Muscle of arm (tissue), 1 donor: ENCODE measurements at regions not wholly inside any gene's neighbourhood (a gene's known extent, or its start where the extent isn't known, plus 50 kb on each side); places are given as distances from the start of the nearest gene placed in this dataset.
A peak's percentile ranks its signal among the peaks of the same experiment; 100 is the strongest.
"Not testable (repeated sequence)": the region's sequence is repeated elsewhere in the genome, so short reads cannot be mapped to it uniquely, and the experiment has no call there.

Source experiments
- DNase-seq: peaks from one replicate; pipeline ENCODE4 v3.0.0-alpha.2; 2013

- no peak for DNase-seq
Measured at GRCh38 chr7:69377191-69377590, 221.1 kb upstream of the AUTS2 start.

- DNase-seq, result no peak
Measured at GRCh38 chr7:69388452-69389137, 209.7 kb upstream of the AUTS2 start.

GRCh38 chr7:69389216-69389615, 209.1 kb upstream of the AUTS2 start:
- no peak for DNase-seq

GRCh38 chr7:69393912-69394311, 204.4 kb upstream of the AUTS2 start:
- not testable (repeated sequence) for DNase-seq

- DNase-seq, result peak; percentile 60
Measured at GRCh38 chr7:69395061-69395714, 203.1 kb upstream of the AUTS2 start.

- DNase-seq, result no peak
Measured at GRCh38 chr7:69398986-69399385, 199.3 kb upstream of the AUTS2 start.

GRCh38 chr7:69399401-69399800, 198.9 kb upstream of the AUTS2 start:
- DNase-seq, result no peak

GRCh38 chr7:69402696-69403095, 195.6 kb upstream of the AUTS2 start:
- DNase-seq, result no peak

GRCh38 chr7:69403169-69403568, 195.1 kb upstream of the AUTS2 start:
- no peak for DNase-seq

- DNase-seq, result no peak
Measured at GRCh38 chr7:69411018-69411417, 187.3 kb upstream of the AUTS2 start.

GRCh38 chr7:69411466-69411865, 186.8 kb upstream of the AUTS2 start:
- DNase-seq, result no peak

GRCh38 chr7:69412331-69413146, 185.7 kb upstream of the AUTS2 start:
- no peak for DNase-seq

GRCh38 chr7:69414555-69414954, 183.7 kb upstream of the AUTS2 start:
- DNase-seq, result no peak

GRCh38 chr7:69418869-69419670, 179.2 kb upstream of the AUTS2 start:
- DNase-seq, result no peak

- DNase-seq, result no peak
Measured at GRCh38 chr7:69419934-69420333, 178.3 kb upstream of the AUTS2 start.

- peak; percentile 78 for DNase-seq
Measured at GRCh38 chr7:69422574-69422985, 175.7 kb upstream of the AUTS2 start.

GRCh38 chr7:69426705-69427104, 171.6 kb upstream of the AUTS2 start:
- no peak for DNase-seq

GRCh38 chr7:69428089-69428488, 170.2 kb upstream of the AUTS2 start:
- DNase-seq, result no peak

- peak; percentile 91 for DNase-seq
Measured at GRCh38 chr7:69429911-69430383, 168.3 kb upstream of the AUTS2 start.

- peak; percentile 65 for DNase-seq
Measured at GRCh38 chr7:69430384-69431021, 167.8 kb upstream of the AUTS2 start.

GRCh38 chr7:69431626-69432025, 166.6 kb upstream of the AUTS2 start:
- no peak for DNase-seq
